ENCODE measurements at regions not wholly inside any gene's neighbourhood (a gene's known extent, or its start where the extent isn't known, plus 50 kb on each side); places are given as distances from the start of the nearest gene placed in this dataset.

- peaks cover 53% of the 10 kb centered on the region for H3K27me3 ChIP-seq (ENCODE audit: control insufficient read depth, insufficient read depth, low read length)
- Mint-ChIP-seq H3K4me1 (peaks cover 26% of the 10 kb centered on the region in 2 donors), H3K27ac (no peak overlapping the region), H3K9me3 (no peaks in the 10 kb centered on the region), H3K4me3 (no peak overlapping the region), H3K36me3 (peaks cover 5% of the 10 kb centered on the region), H3K27me3 (ENCODE audit: low read depth in 2 of 2) (peaks cover 56 to 81% of the 10 kb centered on the region in 2 donors)
- H3K9me3 ChIP-seq (ENCODE audit: control insufficient read depth, insufficient read depth, low read length) = no peaks in the 10 kb centered on the region
- no peak overlapping the region for H3K4me3 ChIP-seq (ENCODE audit: low read length)
- DNase-seq (no peak), ATAC-seq (no peak)
- TF ChIP-seq CTCF (IDR thresholded peaks at IDR 0.05) = no peak
- intact Hi-C loops (cut with micrococcal nuclease) = no loop called here
- no peaks in the 10 kb centered on the region for H3K36me3 ChIP-seq (ENCODE audit: control insufficient read depth, insufficient read depth, low read length)
- H3K4me1 ChIP-seq (ENCODE audit: control insufficient read depth, insufficient read depth, low read length) = peaks cover 19% of the 10 kb centered on the region
- WGBS (ENCODE audit: insufficient coverage) = 67% methylated on average over 1 of the region's 1 CpG
- H3K27ac ChIP-seq (ENCODE audit: low read length) = no peak overlapping the region
These were observed 56.3 kb downstream of the TMEM174 start for GRCh38 chr5:73229271-73229670.

GRCh38 chr5:73228052-73228451, 55.1 kb downstream of the TMEM174 start:
- Histone ChIP-seq H3K9me3 (ENCODE audit: control insufficient read depth, insufficient read depth, low read length) (no peaks in the 10 kb centered on the region), H3K27me3 (ENCODE audit: control insufficient read depth, insufficient read depth, low read length) (peaks cover 42% of the 10 kb centered on the region), H3K4me1 (ENCODE audit: control insufficient read depth, insufficient read depth, low read length) (peaks cover 11% of the 10 kb centered on the region), H3K4me3 (ENCODE audit: low read length) (no peak overlapping the region), H3K27ac (ENCODE audit: low read length) (no peak overlapping the region), H3K36me3 (ENCODE audit: control insufficient read depth, insufficient read depth, low read length) (no peaks in the 10 kb centered on the region)
- 94% methylated on average over 7 of the region's 7 CpGs for WGBS (ENCODE audit: insufficient coverage)
- no peak for TF ChIP-seq CTCF (IDR thresholded peaks at IDR 0.05)
- Mint-ChIP-seq H3K4me3 (no peak overlapping the region), H3K36me3 (peaks cover 5% of the 10 kb centered on the region), H3K4me1 (peaks cover 18 to 21% of the 10 kb centered on the region in 2 donors), H3K27ac (no peak overlapping the region), H3K9me3 (no peaks in the 10 kb centered on the region), H3K27me3 (ENCODE audit: low read depth in 2 of 2) (peaks cover 49 to 83% of the 10 kb centered on the region in 2 donors)
- DNase-seq (no peak), ATAC-seq (peak in 1 of 3 donors; percentile 40)
- intact Hi-C loops (cut with micrococcal nuclease) = no loop called here
